Left renal cortex interstitium (tissue), 4 donors: ENCODE measurements at regions not wholly inside any gene's neighbourhood (a gene's known extent, or its start where the extent isn't known, plus 50 kb on each side); places are given as distances from the start of the nearest gene placed in this dataset.
"Not testable (repeated sequence)": the region's sequence is repeated elsewhere in the genome, so short reads cannot be mapped to it uniquely, and the experiment has no call there.

Experiments
- DNase-seq, 4 donors: peaks; one replicate each; pipeline ENCODE4 v3.0.0-alpha.2; 2013; ENCODE audit warnings: low read depth in 4 of 4, low spot score in 2 of 4, missing footprints in 1 of 4

- DNase-seq: not testable (repeated sequence)
These were observed 287.4 kb downstream of the UTRN start for GRCh38 chr6:144572541-144572940.

- no peak for DNase-seq
These were observed 289.7 kb downstream of the UTRN start for GRCh38 chr6:144574796-144575195.

DNA sequence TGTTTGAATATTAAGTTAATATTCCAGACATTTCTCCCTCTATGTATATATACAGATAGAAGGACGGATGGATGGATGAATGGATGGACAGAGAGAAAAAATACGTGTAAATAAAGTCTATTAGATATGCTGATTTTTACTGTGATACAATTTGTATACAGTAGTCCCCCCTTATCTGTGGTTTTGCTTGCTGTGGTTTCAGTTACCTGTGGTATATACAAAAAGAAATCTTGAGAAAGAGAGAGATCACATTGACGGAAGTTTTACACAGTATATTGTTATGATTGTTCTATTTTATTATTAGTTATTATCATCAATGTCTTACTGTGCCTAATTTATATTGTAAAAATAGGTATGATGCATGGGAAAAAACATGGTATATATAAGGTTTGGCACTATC, 290.2 kb downstream of the UTRN start:
- no peak for DNase-seq

- no peak for DNase-seq
These were observed 291.7 kb downstream of the UTRN start for GRCh38 chr6:144576871-144577270.

- DNase-seq: no peak
These were observed 293.5 kb downstream of the UTRN start for GRCh38 chr6:144578385-144579350.

- DNase-seq: no peak
These were observed 294.9 kb downstream of the UTRN start for GRCh38 chr6:144580039-144580438.

DNA sequence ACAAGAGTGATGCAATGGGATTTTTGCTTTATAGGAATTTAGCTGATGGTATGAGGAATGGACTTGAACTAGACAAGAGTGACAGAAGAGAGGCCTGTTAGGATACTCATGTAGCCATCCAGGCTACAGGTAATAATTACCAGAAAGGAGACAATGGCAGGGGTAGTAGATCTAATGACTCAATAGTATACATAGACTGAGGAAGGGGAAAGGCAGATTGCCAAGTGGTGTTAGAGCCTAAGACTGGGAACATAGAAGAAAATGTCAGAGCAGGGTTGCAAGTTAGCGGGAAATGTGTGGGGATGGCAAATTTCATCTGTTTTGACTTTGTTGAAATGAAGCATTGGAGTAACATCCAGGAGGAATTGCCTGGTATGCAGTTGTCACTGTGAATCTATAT, 295.6 kb downstream of the UTRN start:
- DNase-seq: no peak

DNA sequence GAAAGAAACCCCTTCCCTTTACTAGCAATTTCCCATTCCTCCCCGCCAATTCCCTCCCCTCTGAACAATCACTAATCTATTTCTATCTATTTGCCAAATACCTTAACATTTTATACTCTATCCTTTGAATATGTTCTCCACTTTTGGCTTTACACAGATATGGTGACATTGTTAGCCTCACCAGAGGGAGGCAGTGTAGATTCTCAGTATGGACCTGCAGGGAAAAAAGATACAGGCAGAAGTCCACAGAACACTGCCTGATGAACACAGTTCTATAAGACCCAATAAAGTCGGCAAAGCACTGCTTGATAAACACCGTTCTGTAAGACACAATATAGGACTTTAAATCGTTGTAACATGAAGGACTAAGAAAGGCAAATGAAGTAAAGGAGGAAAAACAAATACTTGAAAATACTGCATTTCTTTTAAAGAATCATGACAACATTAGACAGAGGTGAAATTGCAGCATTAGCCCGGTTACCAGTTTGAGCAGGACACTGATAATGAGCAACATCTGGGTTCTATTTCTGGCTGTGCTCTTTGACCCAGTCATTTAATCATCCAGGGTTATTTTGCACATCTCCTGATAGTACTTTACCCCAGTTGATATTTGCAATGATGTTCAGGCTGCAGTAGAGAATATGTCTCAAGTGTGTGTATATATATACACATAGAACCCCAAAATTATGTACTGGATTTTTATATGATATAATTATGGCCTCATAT, 296.8 kb downstream of the UTRN start:
- no peak for DNase-seq

- no peak for DNase-seq
These were observed 297.9 kb downstream of the UTRN start for GRCh38 chr6:144582939-144583613.

- DNase-seq: no peak
These were observed 298.4 kb downstream of the UTRN start for GRCh38 chr6:144583614-144583954.

DNA sequence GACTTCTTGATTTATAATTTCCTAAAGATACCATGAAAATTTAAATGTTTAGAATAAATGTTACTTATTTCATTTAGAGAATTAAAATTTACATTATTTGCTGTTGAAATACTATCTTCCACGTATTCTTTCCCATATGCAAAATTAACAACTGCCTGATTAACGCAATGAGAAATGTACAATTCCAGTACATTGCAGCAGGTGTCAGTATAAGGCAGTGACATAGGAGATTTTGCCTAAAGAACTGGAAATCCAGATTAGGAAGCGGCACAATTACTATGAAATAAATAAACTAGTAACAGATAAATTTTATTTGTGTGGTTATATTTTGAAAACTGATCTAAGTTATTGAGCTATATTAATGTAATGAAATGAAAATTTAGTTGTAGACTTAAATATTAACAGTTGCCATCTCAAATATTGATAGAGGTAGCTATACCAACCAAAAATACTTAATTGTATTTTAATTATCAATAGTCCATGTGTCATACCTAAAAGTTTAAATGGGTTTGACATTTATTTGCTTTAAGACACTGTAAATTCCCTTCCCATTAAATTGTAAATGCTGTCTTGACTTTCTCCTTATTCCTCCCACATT, 300.2 kb downstream of the UTRN start:
- peak in 1 of 4 donors; percentile 43 for DNase-seq

DNA sequence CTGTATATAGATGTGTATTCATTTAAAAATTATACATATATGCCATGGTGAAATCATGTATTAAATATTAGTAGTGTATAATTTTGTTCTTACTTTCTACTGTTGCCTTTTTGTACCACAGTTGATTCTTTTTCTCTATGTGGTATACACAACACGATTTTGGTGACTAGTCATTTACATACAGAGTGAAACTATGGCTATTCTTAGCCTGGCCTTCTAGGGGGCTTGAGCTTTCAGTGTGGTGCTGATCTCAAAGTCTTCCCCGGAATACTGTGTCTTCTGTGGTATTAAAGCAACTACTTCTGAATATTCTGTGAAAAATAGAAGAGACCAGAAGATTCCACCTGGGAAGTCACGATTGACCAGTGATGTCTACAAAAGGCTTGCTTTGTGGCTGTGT, 301.9 kb downstream of the UTRN start:
- no peak for DNase-seq

- DNase-seq: no peak
These were observed 303.7 kb downstream of the UTRN start for GRCh38 chr6:144588697-144589325.

DNA sequence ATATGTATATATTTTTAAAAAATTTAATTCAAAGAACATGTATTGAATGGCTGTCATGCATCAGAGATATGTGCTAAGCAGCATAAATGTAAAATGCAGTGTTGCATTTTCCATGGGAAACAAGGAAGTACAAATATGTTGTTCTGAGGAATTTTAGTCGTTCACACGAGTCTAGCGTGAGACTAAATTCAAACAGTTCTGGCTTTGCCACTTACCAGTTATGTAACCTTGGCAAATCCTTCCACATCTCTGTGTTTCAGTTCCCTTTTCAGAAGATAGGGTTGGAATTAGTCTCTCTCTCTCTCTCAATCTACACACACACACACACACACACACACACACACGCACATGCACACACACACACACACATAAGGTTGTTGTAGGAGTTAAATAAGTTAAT, 305.4 kb downstream of the UTRN start:
- no peak for DNase-seq

- DNase-seq: no peak
These were observed 308.3 kb downstream of the UTRN start for GRCh38 chr6:144593392-144593791.

DNA sequence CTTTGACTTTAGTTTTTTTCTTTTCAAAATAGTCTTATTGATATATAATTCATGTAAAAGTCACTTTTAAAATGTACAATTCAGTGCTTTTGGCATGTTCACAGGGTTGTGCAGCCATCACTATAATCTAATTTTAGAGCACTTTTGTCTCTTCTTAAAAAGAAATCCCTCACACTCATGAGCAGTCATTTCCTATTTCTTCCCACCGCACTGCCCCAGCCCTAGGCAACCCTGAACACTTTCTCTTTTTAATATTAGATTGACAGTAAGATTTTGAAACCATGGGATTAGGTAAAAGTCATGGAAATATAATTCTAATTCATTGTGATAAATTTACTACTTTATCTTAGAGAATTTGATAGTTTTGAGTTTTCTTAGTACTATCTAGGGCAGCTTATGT, 309.4 kb downstream of the UTRN start:
- DNase-seq: no peak

GRCh38 chr6:144595266-144595665, 310.1 kb downstream of the UTRN start:
- DNase-seq: no peak

GRCh38 chr6:144597511-144597910, 312.4 kb downstream of the UTRN start:
- DNase-seq: no peak

DNA sequence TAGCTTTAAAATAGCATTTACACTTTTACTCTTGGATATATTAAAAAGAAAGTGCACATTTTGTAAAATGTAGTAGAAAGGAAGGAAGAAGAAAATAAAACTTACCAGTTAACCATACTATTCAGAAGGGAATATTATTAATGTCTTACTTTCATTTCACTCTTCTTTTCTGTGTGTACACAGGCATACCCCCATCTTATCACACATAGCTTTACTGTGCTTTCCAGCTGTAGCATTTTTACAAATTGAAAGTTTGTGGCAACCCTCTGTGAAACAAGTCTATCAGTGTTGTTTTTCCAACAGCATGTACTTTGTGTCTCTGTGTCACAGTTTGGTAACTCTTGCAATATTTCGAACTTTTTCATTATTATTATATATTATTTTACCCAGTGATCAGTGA, 314.5 kb downstream of the UTRN start:
- DNase-seq: no peak

DNA sequence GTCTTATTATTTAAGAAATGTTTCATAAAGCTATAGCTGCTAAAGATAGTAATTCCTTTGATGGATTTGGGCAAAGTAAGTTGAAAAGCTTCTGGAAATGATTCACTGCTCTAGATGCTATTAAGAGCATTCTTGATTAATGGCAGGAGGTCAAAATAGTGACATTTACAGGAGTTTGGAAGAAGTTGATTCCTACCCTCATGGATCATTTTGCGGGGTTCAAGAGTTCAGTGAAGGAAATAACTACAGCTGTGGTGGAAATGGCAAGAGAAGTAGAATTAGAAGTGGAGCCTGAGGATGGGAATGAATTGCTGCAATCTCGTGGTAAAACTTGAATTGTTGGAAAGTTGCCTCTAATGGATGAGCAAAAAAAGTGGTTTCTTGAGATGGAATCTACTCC, 316.1 kb downstream of the UTRN start:
- DNase-seq: no peak
